Right hindlimb (tissue), 1 donor: ENCODE measurements at regions not wholly inside any gene's neighbourhood (a gene's known extent, or its start where the extent isn't known, plus 50 kb on each side); places are given as distances from the start of the nearest gene placed in this dataset.

Experiments
- DNase-seq: peaks from one replicate; pipeline ENCODE4 v3.0.0-alpha.2; 2018

GRCh38 chr1:190540366-190540765 lies 62.7 kb upstream of the BRINP3 start:
- DNase-seq: no peak

DNA sequence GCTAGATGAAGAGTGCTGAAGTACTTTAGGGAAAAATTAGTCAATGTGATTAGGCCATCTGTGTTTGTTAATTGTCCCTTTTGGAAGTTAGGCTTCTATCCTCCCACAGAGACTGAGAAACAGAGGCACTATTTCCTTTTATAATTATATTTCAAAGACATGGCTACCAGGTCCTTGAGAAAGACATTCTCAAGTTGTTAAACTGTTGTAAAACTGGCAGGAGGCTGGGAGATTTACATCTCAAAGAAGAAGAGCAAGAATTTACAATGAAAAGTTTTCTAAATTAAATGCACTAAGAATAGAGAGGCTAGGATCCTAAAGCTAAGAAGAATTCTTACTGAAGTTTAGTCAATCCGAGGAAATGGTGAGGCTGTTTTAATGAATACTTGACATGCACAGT lies 74.0 kb upstream of the BRINP3 start:
- DNase-seq: no peak

- DNase-seq: no peak
Observed at GRCh38 chr1:190560161-190560681, 82.6 kb upstream of the BRINP3 start.

DNA sequence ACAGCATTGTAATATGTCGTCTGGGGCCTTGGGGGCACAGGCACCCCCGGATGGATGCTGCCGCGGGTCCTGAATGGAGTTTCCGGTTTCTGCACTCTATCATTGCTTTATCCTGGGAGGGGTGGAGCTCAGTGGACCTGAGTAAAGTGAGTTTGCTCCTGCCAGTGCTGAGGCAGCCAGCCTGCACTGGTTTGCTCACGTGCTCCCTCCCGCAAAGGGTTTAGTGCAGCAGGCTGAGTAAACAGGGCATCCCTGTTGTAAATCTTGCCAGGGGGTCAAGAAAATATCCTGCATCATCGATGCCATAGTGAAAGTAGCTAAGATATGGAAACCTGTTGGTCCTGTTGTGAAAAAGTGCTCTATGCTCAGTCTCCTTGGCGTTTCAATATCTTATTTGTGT lies 85.6 kb upstream of the BRINP3 start:
- DNase-seq: no peak

DNA sequence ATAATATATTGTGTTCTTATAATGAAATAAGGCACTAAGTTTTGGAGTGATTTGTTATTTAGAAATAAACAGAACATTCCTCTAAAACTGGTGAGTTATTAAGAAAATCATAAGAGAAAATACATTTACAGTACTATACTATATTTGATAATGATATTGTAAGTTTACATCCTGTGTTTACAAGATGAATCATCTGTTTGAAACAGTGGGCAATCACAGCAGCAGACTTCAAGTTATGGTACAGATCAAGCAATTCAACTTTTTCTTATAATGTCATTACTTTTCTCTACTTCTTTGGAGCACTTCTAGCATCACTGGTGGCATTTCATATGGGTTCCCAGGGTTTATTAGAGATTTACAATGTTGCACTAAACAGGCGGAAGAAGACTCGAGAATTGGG lies 86.5 kb upstream of the BRINP3 start:
- no peak for DNase-seq

DNA sequence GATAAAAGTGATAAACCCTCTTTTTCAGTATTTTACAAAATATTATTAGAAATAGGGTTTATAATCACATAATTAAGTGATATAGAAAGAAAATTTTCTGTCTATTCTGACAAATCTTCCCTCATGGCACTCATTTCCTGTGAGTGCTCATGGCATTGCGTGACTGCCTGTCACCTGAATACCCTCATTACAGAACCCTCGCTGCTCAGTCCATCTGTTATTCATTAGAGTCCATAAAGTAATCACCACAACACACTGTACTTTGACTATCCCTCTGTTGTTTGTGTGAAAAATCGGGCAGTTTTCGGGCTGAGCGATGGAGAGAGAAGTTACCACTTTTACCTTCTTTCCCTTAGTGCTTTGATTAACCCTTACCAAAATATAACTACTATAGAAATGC lies 100.4 kb upstream of the BRINP3 start:
- DNase-seq: no peak

- DNase-seq: no peak
Observed at GRCh38 chr1:190578526-190578925, 100.9 kb upstream of the BRINP3 start.

DNA sequence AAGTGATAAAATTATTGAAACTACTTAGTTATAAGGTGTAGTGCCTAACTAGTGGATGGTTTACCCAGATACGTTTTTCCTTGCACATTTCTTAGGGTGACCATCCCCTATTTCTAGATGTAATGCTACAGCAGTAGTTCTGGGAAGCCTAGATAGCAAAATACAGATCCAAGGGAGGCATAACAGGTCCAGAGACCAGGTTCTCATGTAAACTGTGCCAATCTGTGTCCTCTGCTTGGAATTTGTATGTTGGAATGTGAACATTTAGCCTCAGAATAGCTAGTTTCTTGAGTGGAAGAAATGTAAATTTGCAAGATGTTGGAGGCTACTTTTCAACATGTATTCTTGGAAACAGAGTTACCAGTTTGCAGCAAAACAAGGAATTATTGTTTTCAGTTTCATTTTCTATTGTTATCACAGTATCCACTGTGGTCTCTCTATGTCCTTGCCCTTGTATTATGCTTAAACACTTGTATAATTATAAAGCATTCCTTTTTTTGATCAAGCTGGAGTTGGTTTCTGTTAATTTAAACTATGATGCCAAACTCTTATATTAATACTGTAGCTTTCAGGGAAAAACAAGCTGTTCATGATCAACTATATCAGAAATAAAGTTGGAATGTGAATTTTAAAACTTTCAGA lies 102.0 kb upstream of the BRINP3 start:
- DNase-seq: no peak

GRCh38 chr1:190583862-190584261 lies 106.2 kb upstream of the BRINP3 start:
- no peak for DNase-seq

GRCh38 chr1:190588424-190588823 lies 110.8 kb upstream of the BRINP3 start:
- DNase-seq: no peak

GRCh38 chr1:190595438-190595837 lies 117.8 kb upstream of the BRINP3 start:
- no peak for DNase-seq

GRCh38 chr1:190597294-190597693 lies 119.6 kb upstream of the BRINP3 start:
- no peak for DNase-seq

- DNase-seq: no peak
Observed at GRCh38 chr1:190599670-190600069, 122.0 kb upstream of the BRINP3 start.

GRCh38 chr1:190602325-190602724 lies 124.7 kb upstream of the BRINP3 start:
- DNase-seq: no peak

DNA sequence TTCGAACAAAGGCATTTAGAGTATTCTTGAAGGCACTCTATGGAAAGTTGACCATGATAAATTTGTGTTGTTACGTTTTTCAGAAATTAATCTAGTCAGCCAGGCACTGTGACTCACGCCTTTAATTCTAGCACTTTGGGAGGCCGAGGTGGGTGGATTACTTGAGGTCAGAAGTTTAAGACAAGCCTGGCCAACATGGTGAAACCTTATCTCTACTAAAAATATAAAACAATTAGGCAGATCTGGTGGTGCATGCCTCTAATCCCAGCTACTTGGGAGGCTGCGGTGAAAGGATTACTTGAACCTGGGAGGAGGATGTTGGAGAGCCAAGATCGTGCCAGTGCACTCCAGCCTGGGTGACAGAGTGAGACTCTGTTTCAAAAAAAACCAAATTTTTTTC lies 130.6 kb upstream of the BRINP3 start:
- no peak for DNase-seq

DNA sequence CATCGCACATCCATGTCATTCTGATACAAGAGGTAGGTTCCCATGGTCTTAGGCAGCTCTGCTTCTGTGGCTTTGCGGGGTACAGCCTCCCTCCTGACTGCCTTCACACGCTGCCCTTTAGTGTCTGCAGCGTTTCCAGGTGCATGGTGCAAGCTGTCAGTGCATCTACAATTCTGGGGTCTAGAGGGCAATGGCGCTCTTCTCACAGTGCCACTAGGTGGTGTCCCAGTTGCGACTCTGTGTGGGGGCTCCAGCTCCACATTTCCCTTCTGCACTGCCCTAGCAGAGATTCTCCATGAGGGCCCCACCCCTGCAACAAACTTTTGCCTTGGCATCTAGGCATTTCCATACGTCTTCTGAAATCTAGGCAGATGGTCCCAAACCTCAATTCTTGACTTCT lies 138.2 kb upstream of the BRINP3 start:
- no peak for DNase-seq

DNA sequence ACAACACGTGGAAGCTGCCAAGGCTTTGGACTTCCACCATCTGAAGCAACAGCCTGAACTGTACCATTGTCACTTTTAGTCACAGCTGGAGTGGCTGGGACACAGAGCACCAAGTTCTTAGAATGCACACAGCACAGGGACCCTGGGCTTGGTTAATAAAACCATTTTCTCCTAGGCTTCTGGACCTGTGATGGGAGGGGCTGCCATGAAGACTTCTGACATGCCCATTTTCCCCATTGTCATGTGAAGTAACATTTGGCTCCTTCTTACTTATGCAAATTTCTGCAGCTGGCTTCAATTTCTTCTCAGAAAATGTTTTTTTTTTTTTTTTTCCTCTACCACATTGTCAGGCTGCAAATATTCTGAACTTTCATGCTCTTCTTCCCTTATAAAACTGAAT lies 138.6 kb upstream of the BRINP3 start:
- no peak for DNase-seq

DNA sequence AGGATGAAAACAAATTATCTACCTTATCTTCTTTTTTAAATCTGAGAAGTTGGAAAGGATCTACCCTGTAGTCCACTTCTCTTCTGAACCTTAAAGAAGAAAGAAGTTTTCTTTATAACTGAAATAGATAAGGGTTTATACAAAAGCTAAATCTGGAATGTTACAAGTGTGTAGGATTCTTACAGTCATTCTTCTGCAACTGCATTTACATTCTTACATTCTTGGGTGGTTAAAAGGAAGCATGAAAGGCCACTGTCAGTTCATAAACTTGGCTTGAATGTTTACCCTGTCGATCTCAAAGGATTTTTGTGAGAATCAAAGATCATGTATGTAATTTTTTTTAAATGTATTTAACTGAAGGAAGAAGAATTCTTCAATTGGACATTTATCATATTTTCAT lies 142.1 kb upstream of the BRINP3 start:
- no peak for DNase-seq

DNA sequence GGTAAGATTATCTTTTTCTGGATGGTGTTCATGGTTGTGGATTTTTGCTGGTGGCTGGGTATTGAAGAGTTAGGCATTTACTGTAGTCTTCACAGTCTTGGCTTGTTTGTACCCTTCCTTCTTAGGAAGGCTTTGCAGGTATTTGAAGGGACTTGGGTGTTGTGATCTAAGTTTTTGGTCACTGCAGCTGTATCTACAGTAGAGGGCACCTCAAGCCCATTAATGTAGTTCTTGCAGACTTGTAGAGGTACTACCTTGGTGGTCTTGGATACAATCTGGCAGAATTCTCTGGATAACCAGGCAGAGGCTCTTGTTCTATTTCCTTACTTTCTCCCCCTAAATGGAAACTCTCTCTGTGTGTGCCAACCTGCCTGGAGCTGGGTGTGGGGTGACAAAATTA lies 155.8 kb upstream of the BRINP3 start:
- DNase-seq: no peak

DNA sequence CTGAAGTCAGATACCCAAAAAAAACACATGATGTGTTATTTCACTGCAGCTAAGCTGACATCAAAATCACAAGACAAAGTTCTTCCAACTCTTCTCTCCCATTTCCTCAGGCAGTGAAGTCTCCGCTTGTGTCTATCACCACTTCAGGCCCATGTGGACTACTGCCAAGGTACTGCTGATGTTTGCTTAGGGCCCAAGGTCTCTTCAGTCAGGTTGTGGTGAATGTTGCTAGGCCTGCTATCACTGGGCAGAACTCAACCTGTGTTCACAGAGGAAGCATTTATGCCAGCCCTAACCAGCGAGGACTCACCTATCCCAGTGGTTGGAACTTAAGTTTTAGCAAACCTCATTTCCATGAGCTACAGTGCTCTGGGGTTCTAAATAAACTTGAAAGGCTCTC lies 156.5 kb upstream of the BRINP3 start:
- no peak for DNase-seq

DNA sequence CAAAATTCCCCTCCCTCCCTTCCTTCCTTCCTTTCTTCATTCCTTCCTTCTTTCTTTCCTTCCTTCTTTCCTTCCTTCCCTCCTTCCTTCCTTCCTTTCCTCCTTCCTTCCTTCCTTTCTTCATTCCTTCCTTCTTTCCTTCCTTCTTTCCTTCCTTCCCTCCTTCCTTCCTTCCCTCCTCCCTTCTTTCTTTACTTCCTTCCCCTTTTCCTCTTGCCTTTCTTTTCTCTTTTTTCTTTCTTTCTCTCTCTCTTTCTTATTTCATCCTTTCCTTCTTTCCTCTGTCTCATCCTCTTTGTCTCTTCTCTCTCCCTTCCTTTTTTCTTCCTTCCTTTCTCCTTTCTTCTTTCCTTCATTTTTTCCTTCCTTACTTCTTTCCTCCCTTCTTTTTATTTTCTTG lies 171.9 kb upstream of the BRINP3 start:
- no peak for DNase-seq

GRCh38 chr1:190658907-190659306 lies 181.2 kb upstream of the BRINP3 start:
- DNase-seq: no peak

- no peak for DNase-seq
Observed at GRCh38 chr1:190663962-190664361, 186.3 kb upstream of the BRINP3 start.

- DNase-seq: no peak
Observed at GRCh38 chr1:190665045-190665444, 187.4 kb upstream of the BRINP3 start.

DNA sequence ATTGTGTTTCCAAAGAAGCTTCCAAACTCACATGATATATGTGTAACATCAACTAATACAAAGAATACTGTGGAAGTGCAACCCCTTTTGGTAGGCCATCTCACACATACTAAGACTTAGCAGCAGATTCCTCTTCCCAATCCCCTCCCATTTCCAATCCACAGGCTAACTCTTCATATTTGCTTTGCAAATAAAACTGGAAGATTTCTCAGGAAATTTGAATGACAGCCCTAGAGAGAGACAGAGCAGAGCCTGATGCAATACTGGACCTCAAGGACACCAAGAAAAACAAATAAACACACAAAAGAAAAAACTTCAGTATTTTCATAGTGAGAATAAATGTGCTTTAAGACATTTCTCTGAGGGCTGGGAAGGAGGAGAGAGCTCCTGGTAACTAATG lies 190.2 kb upstream of the BRINP3 start:
- DNase-seq: no peak

- no peak for DNase-seq
Observed at GRCh38 chr1:190679044-190679443, 201.4 kb upstream of the BRINP3 start.
